Smooth muscle cell (in vitro differentiated cells): ENCODE measurements at regions not wholly inside any gene's neighbourhood (a gene's known extent, or its start where the extent isn't known, plus 50 kb on each side); places are given as distances from the start of the nearest gene placed in this dataset.

Experiments
- DNase-seq: peaks from one replicate; lab custom pipeline; 2025; ENCODE audit not compliant: unreplicated experiment; lab: John Stamatoyannopoulos, UW
- H2AFZ ChIP-seq: fragments of 200-600 bp; sonication (generic); 2 replicates; pipeline ENCODE4 v1.6.0; 2016; ENCODE audit warnings: antibody characterized with exemption, low read depth, mild to moderate bottlenecking
- H3F3A ChIP-seq: fragments of 200-600 bp; sonication (generic); 2 replicates; pipeline ENCODE4 v1.6.0; 2017; ENCODE audit warnings: antibody characterized with exemption, low read depth
- H3K27ac ChIP-seq: fragments of 200-600 bp; sonication (generic); 2 replicates; pipeline ENCODE4 v1.5.1; 2016; ENCODE audit warnings: low read depth, mild to moderate bottlenecking
- H3K27me3 ChIP-seq: fragments of 200-600 bp; sonication (generic); 2 replicates; pipeline ENCODE4 v1.6.1; 2016; ENCODE audit warnings: low read depth, mild to moderate bottlenecking
- H3K36me3 ChIP-seq: fragments of 200-600 bp; sonication (generic); 2 replicates; pipeline ENCODE4 v1.5.1; 2016; ENCODE audit warnings: low read depth
- H3K4me1 ChIP-seq: fragments of 200-600 bp; sonication (generic); 2 replicates; pipeline ENCODE4 v1.5.1; 2016; ENCODE audit warnings: low read depth
- H3K4me2 ChIP-seq: fragments of 200-600 bp; sonication (generic); 2 replicates; pipeline ENCODE4 v1.6.0; 2016; ENCODE audit warnings: mild to moderate bottlenecking
- H3K4me3 ChIP-seq: fragments of 200-600 bp; sonication (generic); 2 replicates; pipeline ENCODE4 v1.5.1; 2016; ENCODE audit warnings: mild to moderate bottlenecking
- H3K79me2 ChIP-seq: fragments of 200-600 bp; sonication (generic); 2 replicates; pipeline ENCODE4 v1.6.0; 2016; ENCODE audit warnings: low read depth, mild to moderate bottlenecking
- H3K9ac ChIP-seq: fragments of 200-600 bp; sonication (generic); 2 replicates; pipeline ENCODE4 v1.6.0; 2016; ENCODE audit warnings: low read depth
- H3K9me3 ChIP-seq: fragments of 200-600 bp; sonication (generic); replicated peaks from 2 replicates; pipeline ENCODE4 v1.5.1; 2016; ENCODE audit warnings: low read depth
- H4K20me1 ChIP-seq: fragments of 200-600 bp; sonication (generic); 2 replicates; pipeline ENCODE4 v1.6.0; 2016; ENCODE audit warnings: low read depth
- CTCF ChIP-seq: fragments of 200-600 bp; sonication (generic); IDR thresholded peaks from 2 replicates; pipeline ENCODE4 v1.5.1; 2017; ENCODE audit warnings: borderline replicate concordance, mild to moderate bottlenecking, antibody characterized with exemption; ENCODE audit not compliant: insufficient read depth, poor library complexity, severe bottlenecking
- WGBS: methylation state at CpG from one replicate; pipeline ENCODE4 v1.1.7; 2016; ENCODE audit warnings: low lambda C conversion rate; 5-methylcytosine and 5-hydroxymethylcytosine counted together

- Histone ChIP-seq H2AFZ (no peak overlapping the region), H3K36me3 (no peaks in the 10 kb centered on the region), H3K27ac (no peak overlapping the region), H3K4me3 (no peak overlapping the region), H3K4me1 (no peaks in the 10 kb centered on the region), H3K9me3 (no peaks in the 10 kb centered on the region), H3K4me2 (no peak overlapping the region), H4K20me1 (no peaks in the 10 kb centered on the region), H3K9ac (no peak overlapping the region), H3K79me2 (no peaks in the 10 kb centered on the region), H3K27me3 (no peaks in the 10 kb centered on the region), H3F3A (no peaks in the 10 kb centered on the region)
- WGBS = 82% methylated on average over 3 of the region's 3 CpGs
- no peak for DNase-seq
- TF ChIP-seq CTCF = no peak
Observed at GRCh38 chr6:146975093-146975492, 229.1 kb upstream of the STXBP5 start.

GRCh38 chr6:146980900-146981329, 223.3 kb upstream of the STXBP5 start:
- Histone ChIP-seq H3K4me1 (no peaks in the 10 kb centered on the region), H3K27ac (no peak overlapping the region), H3K9ac (no peak overlapping the region), H3K27me3 (no peaks in the 10 kb centered on the region), H3K4me2 (no peak overlapping the region), H3K9me3 (no peaks in the 10 kb centered on the region), H3K36me3 (no peaks in the 10 kb centered on the region), H2AFZ (no peak overlapping the region), H3K79me2 (no peaks in the 10 kb centered on the region), H3K4me3 (no peak overlapping the region), H3F3A (peaks cover 3% of the 10 kb centered on the region), H4K20me1 (no peaks in the 10 kb centered on the region)
- TF ChIP-seq CTCF = no peak
- WGBS = 85% methylated on average over 4 of the region's 4 CpGs
- DNase-seq = no peak

- Histone ChIP-seq H3K27ac (no peak overlapping the region), H3K9ac (no peak overlapping the region), H3K27me3 (no peaks in the 10 kb centered on the region), H2AFZ (no peak overlapping the region), H3K4me3 (no peak overlapping the region), H3F3A (peaks cover 3% of the 10 kb centered on the region), H4K20me1 (no peaks in the 10 kb centered on the region), H3K36me3 (no peaks in the 10 kb centered on the region), H3K4me1 (no peaks in the 10 kb centered on the region), H3K4me2 (no peak overlapping the region), H3K79me2 (no peaks in the 10 kb centered on the region), H3K9me3 (no peaks in the 10 kb centered on the region)
- WGBS = 83% methylated on average over 3 of the region's 3 CpGs
- TF ChIP-seq CTCF = no peak
- DNase-seq = no peak
Observed at GRCh38 chr6:146981981-146982380, 222.2 kb upstream of the STXBP5 start.

- H3K36me3 ChIP-seq = no peaks in the 10 kb centered on the region
- H3K9me3 ChIP-seq = no peaks in the 10 kb centered on the region
- peaks cover 3% of the 10 kb centered on the region for H3F3A ChIP-seq
- H3K27ac ChIP-seq = peak overlapping the region; percentile 21
- no peak overlapping the region for H3K9ac ChIP-seq
- no peak for TF ChIP-seq CTCF
- no peaks in the 10 kb centered on the region for H3K79me2 ChIP-seq
- no peaks in the 10 kb centered on the region for H4K20me1 ChIP-seq
- H3K4me2 ChIP-seq = peak overlapping the region; percentile 25
- H3K4me1 ChIP-seq = no peaks in the 10 kb centered on the region
- H3K4me3 ChIP-seq = no peak overlapping the region
- H3K27me3 ChIP-seq = no peaks in the 10 kb centered on the region
- DNase-seq = no peak
- 64% methylated on average over 11 of the region's 11 CpGs for WGBS
- H2AFZ ChIP-seq = peak overlapping the region; percentile 81
Observed at GRCh38 chr6:146984251-146984924, 219.8 kb upstream of the STXBP5 start.
